ENCODE measurements at regions not wholly inside any gene's neighbourhood (a gene's known extent, or its start where the extent isn't known, plus 50 kb on each side); places are given as distances from the start of the nearest gene placed in this dataset.

GRCh38 chr5:171571663-171572062 lies 152.2 kb downstream of the FGF18 start:
- CTCF ChIA-PET, result no interaction called here
- H3K4me1 Mint-ChIP-seq (ENCODE audit: low read depth), result no peaks in the 10 kb centered on the region
- no peak for TF ChIP-seq CTCF (IDR thresholded peaks at IDR 0.05)

GRCh38 chr5:171573021-171573420 lies 153.6 kb downstream of the FGF18 start:
- no peak for ATAC-seq (ENCODE audit: poor library complexity)
- Histone ChIP-seq H3K4me1 (ENCODE audit: insufficient read depth, low read length) (no peaks in the 10 kb centered on the region), H3K27me3 (ENCODE audit: control insufficient read depth in 1 of 2, insufficient read depth in 2 of 2, low read length in 2 of 2) (peaks cover 0 to 3% of the 10 kb centered on the region in 2 experiments), H3K4me3 (ENCODE audit: low read length) (no peak overlapping the region), H3K27ac (ENCODE audit: low read depth in 1 of 2, low read length in 2 of 2) (no peak overlapping the region), H3K9me3 (ENCODE audit: control insufficient read depth in 1 of 2, insufficient read depth in 1 of 2, low read length in 2 of 2) (peaks cover 11 to 12% of the 10 kb centered on the region in 2 experiments), H3K36me3 (ENCODE audit: insufficient read depth, low read length) (no peaks in the 10 kb centered on the region)
- no peaks in the 10 kb centered on the region for H3K36me3 Mint-ChIP-seq (ENCODE audit: low read depth)
- ChIA-PET CTCF (no interaction called here), POLR2A (no interaction called here)
- intact Hi-C loops (cut with DNase I, micrococcal nuclease), result no loop called here
- DNase-seq, result no peak
- H3K4me3 Mint-ChIP-seq, result no peak overlapping the region
- no peak for TF ChIP-seq CTCF (IDR thresholded peaks at IDR 0.05)
- H3K9me3 Mint-ChIP-seq, result peaks cover 18% of the 10 kb centered on the region
- H3K27me3 Mint-ChIP-seq, result peaks cover 40% of the 10 kb centered on the region
- no peak overlapping the region for H3K27ac Mint-ChIP-seq
- no peaks in the 10 kb centered on the region for H3K4me1 Mint-ChIP-seq (ENCODE audit: low read depth)

More at GRCh38 chr5:171571663-171572062, 152.2 kb downstream of the FGF18 start:
- ATAC-seq (ENCODE audit: poor library complexity) (no peak), DNase-seq (no peak)
- no peak overlapping the region for H3K4me3 ChIP-seq (ENCODE audit: low read length)
- H3K27ac ChIP-seq (ENCODE audit: low read depth in 1 of 2, low read length in 2 of 2), result no peak overlapping the region
- peaks cover 11 to 12% of the 10 kb centered on the region in 2 experiments for H3K9me3 ChIP-seq (ENCODE audit: control insufficient read depth in 1 of 2, insufficient read depth in 1 of 2, low read length in 2 of 2)
- intact Hi-C loops (cut with DNase I, micrococcal nuclease), result no loop called here
- Mint-ChIP-seq H3K27me3 (peaks cover 38% of the 10 kb centered on the region), H3K4me3 (no peak overlapping the region), H3K36me3 (ENCODE audit: low read depth) (no peaks in the 10 kb centered on the region), H3K27ac (no peak overlapping the region), H3K9me3 (peaks cover 18% of the 10 kb centered on the region)
- H3K36me3 ChIP-seq (ENCODE audit: insufficient read depth, low read length), result no peaks in the 10 kb centered on the region
- POLR2A ChIA-PET, result no interaction called here
- H3K4me1 ChIP-seq (ENCODE audit: insufficient read depth, low read length), result no peaks in the 10 kb centered on the region
- H3K27me3 ChIP-seq (ENCODE audit: control insufficient read depth in 1 of 2, insufficient read depth in 2 of 2, low read length in 2 of 2), result no peaks in the 10 kb centered on the region

- H3K27me3 ChIP-seq (ENCODE audit: control insufficient read depth in 1 of 2, insufficient read depth in 2 of 2, low read length in 2 of 2), result peaks cover 0 to 3% of the 10 kb centered on the region in 2 experiments
- peaks cover 10 to 11% of the 10 kb centered on the region in 2 experiments for H3K9me3 ChIP-seq (ENCODE audit: control insufficient read depth in 1 of 2, insufficient read depth in 1 of 2, low read length in 2 of 2)
- intact Hi-C loops (cut with DNase I, micrococcal nuclease), result no loop called here
- no peak overlapping the region for H3K27ac Mint-ChIP-seq
- ATAC-seq (ENCODE audit: poor library complexity) (no peak), DNase-seq (no peak)
- peaks cover 16% of the 10 kb centered on the region for H3K9me3 Mint-ChIP-seq
- CTCF ChIA-PET, result no interaction called here
- H3K27ac ChIP-seq (ENCODE audit: low read depth in 1 of 2, low read length in 2 of 2), result no peak overlapping the region
- H3K4me3 ChIP-seq (ENCODE audit: low read length), result no peak overlapping the region
- no peak for TF ChIP-seq CTCF (IDR thresholded peaks at IDR 0.05)
- no peaks in the 10 kb centered on the region for H3K36me3 ChIP-seq (ENCODE audit: insufficient read depth, low read length)
- H3K4me1 Mint-ChIP-seq (ENCODE audit: low read depth), result no peaks in the 10 kb centered on the region
- H3K4me3 Mint-ChIP-seq, result no peak overlapping the region
- H3K27me3 Mint-ChIP-seq, result peaks cover 40% of the 10 kb centered on the region
- H3K4me1 ChIP-seq (ENCODE audit: insufficient read depth, low read length), result no peaks in the 10 kb centered on the region
- H3K36me3 Mint-ChIP-seq (ENCODE audit: low read depth), result no peaks in the 10 kb centered on the region
- POLR2A ChIA-PET, result no interaction called here
Measured at GRCh38 chr5:171573451-171574225, 154.2 kb downstream of the FGF18 start.

Data from CD4-positive, alpha-beta T cell (primary cell).